ENCODE measurements at regions not wholly inside any gene's neighbourhood (a gene's known extent, or its start where the extent isn't known, plus 50 kb on each side); places are given as distances from the start of the nearest gene placed in this dataset.

GRCh38 chr17:54255696-54256095 lies 433.0 kb downstream of the KIF2B start:
- ATAC-seq, result no peak
- Histone ChIP-seq H3K27ac (no peak overlapping the region), H3K27me3 (no peaks in the 10 kb centered on the region), H3K9me3 (no peaks in the 10 kb centered on the region), H3K4me3 (no peak overlapping the region), H3K36me3 (no peaks in the 10 kb centered on the region), H3K4me1 (no peaks in the 10 kb centered on the region)
- no peak for DNase-seq
- no peak for TF ChIP-seq CTCF (IDR thresholded peaks at IDR 0.05)
- WGBS, 2 donors, result 73 to 82% methylated on average over 3 of the region's 3 CpGs
- no peak for FAIRE-seq
- intact Hi-C loops (cut with DNase I), result no loop called here

- Histone ChIP-seq H3K27me3 (no peaks in the 10 kb centered on the region), H3K4me1 (no peaks in the 10 kb centered on the region), H3K27ac (no peak overlapping the region), H3K4me3 (no peak overlapping the region), H3K9me3 (no peaks in the 10 kb centered on the region), H3K36me3 (no peaks in the 10 kb centered on the region)
- TF ChIP-seq CTCF (IDR thresholded peaks at IDR 0.05), result no peak
- 30 to 31% methylated on average over 4 of the region's 4 CpGs for WGBS, 2 donors
- intact Hi-C loops (cut with DNase I), result no loop called here
- DNase-seq (no peak), FAIRE-seq (no peak), ATAC-seq (no peak)
Observed at GRCh38 chr17:54256401-54256929, 433.7 kb downstream of the KIF2B start.

GRCh38 chr17:54257440-54257839 lies 434.7 kb downstream of the KIF2B start:
- ATAC-seq (no peak), DNase-seq (no peak), FAIRE-seq (no peak)
- Histone ChIP-seq H3K4me1 (no peaks in the 10 kb centered on the region), H3K27ac (no peak overlapping the region), H3K27me3 (no peaks in the 10 kb centered on the region), H3K4me3 (no peak overlapping the region), H3K36me3 (no peaks in the 10 kb centered on the region), H3K9me3 (no peaks in the 10 kb centered on the region)
- 11 to 12% methylated on average over 2 of the region's 2 CpGs for WGBS, 2 donors
- TF ChIP-seq CTCF (IDR thresholded peaks at IDR 0.05), result no peak
- intact Hi-C loops (cut with DNase I), result no loop called here

- Histone ChIP-seq H3K9me3 (no peaks in the 10 kb centered on the region), H3K4me3 (no peak overlapping the region), H3K4me1 (no peaks in the 10 kb centered on the region), H3K27me3 (no peaks in the 10 kb centered on the region), H3K36me3 (no peaks in the 10 kb centered on the region), H3K27ac (no peak overlapping the region)
- ATAC-seq, result no peak
- 44 to 53% methylated on average over 4 of the region's 4 CpGs for WGBS, 2 donors
- no peak for TF ChIP-seq CTCF (IDR thresholded peaks at IDR 0.05)
- FAIRE-seq, result no peak
- DNase-seq, result no peak
- intact Hi-C loops (cut with DNase I), result no loop called here
Observed at GRCh38 chr17:54259476-54259875, 436.7 kb downstream of the KIF2B start.

- Histone ChIP-seq H3K4me3 (no peak overlapping the region), H3K27me3 (no peaks in the 10 kb centered on the region), H3K9me3 (no peaks in the 10 kb centered on the region), H3K27ac (no peak overlapping the region), H3K4me1 (no peaks in the 10 kb centered on the region), H3K36me3 (no peaks in the 10 kb centered on the region)
- FAIRE-seq (no peak), DNase-seq (no peak), ATAC-seq (no peak)
- 85 to 87% methylated on average over 2 of the region's 2 CpGs for WGBS, 2 donors
- intact Hi-C loops (cut with DNase I), result no loop called here
- TF ChIP-seq CTCF (IDR thresholded peaks at IDR 0.05), result no peak
Observed at GRCh38 chr17:54261465-54261864, 438.7 kb downstream of the KIF2B start.

Data from pancreas (tissue), 10 donors.